HG03460 (cell line): ENCODE measurements at regions not wholly inside any gene's neighbourhood (a gene's known extent, or its start where the extent isn't known, plus 50 kb on each side); places are given as distances from the start of the nearest gene placed in this dataset.

Experiments used
- ATAC-seq: cut with Tn5 transposase; IDR thresholded peaks from one replicate; pipeline ENCODE4 v1.9.1; 2021; ENCODE audit not compliant: unreplicated experiment

- ATAC-seq, result no peak
Measured at GRCh38 chr4:24637173-24637572, 52.8 kb upstream of the DHX15 start.

GRCh38 chr4:24638396-24638875 lies 54.1 kb upstream of the DHX15 start:
- no peak for ATAC-seq

- no peak for ATAC-seq
Measured at GRCh38 chr4:24639714-24640113, 55.4 kb upstream of the DHX15 start.

GRCh38 chr4:24640366-24640765 lies 56.0 kb upstream of the DHX15 start:
- ATAC-seq, result no peak

GRCh38 chr4:24642981-24643547 lies 58.7 kb upstream of the DHX15 start:
- no peak for ATAC-seq

DNA sequence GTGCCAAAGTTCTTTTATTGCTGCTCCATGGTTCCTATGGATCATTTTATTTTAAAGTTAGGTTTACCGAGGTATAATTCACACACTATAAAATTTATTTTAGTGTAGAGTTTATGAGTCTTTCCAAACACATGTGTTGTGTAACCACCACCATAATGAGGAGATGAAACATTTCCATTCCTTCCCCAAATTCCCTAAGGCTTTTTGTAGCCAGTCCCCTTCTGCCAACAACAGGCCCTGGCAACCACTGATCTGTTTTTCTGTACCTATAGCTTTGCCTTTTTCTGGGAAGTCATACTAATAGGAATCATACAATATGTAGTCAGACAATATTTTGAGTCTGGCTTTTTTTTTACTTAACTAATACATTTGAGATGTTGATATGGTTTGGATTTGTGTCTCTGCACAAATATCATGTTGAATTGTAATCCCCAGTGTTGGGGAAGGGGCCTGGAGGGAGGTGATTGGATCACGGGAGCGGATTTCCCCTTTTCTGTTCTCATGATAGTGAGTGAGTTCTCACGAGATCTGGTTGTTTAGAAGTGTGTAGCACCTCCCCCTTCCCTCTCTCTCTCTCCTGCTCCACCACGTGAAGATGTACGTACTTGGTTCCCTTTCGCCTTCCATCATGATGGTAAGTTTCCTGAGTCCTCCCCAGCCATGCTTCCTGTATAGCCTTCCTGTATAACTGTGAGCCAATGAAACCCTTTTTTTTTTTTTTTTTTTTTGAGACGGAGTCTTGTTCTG lies 59.6 kb upstream of the DHX15 start:
- ATAC-seq, result no peak

DNA sequence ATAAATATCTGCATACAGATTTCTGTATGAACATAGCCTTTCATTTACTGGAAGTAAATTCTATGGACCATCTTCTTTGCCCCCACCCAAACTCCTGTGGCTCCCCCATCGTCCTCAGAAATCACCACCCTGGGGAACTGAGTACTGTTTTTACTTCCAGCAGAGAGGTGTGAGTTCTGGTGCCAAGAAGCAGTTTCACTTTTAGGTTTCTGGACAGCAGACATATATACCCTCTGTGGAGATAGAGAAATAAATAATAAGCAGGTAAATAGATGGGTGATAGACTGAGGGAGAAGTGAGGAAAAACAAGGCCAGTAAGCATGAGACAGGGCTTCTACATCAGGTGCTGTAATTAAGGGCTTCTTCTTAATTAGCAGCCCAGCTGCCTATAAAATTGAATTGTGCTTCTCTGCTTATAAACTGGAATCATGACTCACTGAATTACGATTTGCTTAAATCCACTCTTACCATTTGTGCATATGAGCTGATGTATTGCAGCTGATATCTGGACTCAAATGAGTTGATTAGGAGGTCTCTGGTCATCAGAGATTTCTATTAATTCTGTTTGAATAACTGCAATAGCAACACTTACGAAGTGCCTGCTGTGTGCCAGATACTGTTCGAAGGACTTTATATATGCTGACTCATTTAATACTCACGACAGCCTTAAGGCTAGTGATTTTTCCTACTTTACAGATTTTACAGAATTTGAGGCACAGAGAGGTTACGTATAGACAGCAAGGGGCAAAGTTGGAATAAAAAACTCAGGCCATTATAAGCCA lies 60.8 kb upstream of the DHX15 start:
- ATAC-seq, result no peak

GRCh38 chr4:24645765-24646550 lies 61.6 kb upstream of the DHX15 start:
- ATAC-seq, result no peak

- no peak for ATAC-seq
Measured at GRCh38 chr4:24646798-24647460, 62.6 kb upstream of the DHX15 start.

DNA sequence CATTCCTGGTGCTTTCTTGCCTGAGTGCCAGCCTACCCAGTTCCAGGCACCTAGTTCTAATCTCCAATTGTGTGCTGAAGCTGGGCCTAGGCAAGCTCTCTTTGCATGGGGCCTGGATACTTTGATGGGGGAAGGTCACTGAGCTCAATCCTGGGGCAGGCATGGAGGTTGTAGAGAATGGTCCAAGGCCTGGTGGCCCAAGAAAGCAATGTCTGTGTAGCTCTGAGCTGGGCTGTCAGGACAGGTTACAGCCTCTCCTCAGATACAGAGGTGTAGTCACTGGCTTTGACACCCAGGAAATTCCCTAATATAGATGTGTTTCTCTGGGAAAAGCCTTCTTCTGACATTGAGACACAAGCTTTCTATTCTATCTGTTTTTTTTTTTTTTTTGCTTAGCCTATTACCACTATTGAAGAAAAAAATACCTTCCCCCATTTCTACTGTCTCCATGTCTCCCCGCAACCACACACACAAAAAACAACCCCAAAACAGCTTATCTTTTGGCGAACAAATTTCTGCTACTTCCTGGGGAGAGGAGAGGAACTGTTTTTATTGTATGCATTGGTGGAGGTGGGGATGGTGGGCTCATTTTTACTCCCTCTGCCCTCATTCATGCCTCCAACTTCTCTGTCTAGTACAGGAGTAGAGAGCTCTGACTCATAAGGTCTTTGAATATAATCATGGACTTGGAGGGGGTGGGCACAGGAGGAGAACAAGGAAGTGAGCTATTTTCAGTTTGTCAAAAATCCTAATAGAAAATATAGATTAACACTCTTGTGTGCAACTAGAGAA lies 66.7 kb upstream of the DHX15 start:
- ATAC-seq, result no peak

- no peak for ATAC-seq
Measured at GRCh38 chr4:24655326-24655725, 71.0 kb upstream of the DHX15 start.

- no peak for ATAC-seq
Measured at GRCh38 chr4:24655971-24656370, 71.6 kb upstream of the DHX15 start.

DNA sequence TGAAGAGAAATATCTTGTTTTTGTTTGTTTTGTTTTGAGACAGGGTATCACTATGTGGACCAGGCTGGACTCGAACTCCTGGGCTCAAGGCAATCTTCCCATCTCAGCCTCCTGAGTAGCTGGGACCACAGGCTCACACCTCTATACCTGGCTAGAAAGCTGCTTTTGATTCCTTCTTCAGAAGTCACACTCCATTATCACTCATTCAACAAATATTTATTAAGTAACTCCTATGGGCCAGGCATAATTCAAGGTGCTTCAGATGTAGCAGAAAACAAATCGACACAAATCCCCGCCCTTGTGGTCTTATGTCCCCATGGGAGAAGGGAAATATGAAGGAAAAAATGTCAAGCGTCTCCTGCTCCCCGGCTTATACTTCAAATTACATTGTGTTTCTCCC lies 72.6 kb upstream of the DHX15 start:
- no peak for ATAC-seq

- ATAC-seq, result peak; percentile 97
Measured at GRCh38 chr4:24657768-24658617, 73.6 kb upstream of the DHX15 start.

DNA sequence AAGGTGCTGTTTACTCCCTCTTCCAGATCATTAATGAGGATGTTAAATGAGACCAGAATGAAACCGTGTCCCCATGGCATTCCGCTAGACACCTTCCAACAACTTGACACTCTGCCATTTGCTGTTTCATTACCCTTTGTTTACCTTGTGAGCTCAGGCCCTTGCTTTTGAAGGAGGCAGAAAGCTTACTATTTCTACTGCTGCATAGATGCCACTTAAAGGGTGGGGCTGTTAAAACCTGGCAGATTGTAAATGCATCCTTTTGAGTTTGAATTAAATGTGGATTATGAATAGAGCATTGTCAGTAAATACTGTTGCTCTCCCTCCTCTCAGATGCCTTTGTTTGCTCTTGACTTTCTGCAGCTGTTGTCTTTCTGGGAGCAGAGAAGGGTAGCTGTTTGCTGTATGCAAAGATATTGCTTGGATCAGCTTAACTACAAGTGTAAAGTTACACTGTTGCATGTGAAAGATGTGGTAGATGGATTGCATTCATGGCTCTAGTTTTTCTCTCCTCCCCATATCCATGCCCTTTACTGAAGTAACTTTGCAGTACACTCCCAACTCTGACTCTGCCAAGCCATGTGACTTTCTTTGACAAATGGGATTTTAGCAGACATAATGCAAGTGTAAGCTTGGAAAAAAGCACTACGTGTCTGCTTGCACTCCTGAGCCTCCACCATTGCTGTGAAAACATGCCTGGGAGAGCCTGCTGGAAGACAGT lies 75.0 kb upstream of the DHX15 start:
- no peak for ATAC-seq

DNA sequence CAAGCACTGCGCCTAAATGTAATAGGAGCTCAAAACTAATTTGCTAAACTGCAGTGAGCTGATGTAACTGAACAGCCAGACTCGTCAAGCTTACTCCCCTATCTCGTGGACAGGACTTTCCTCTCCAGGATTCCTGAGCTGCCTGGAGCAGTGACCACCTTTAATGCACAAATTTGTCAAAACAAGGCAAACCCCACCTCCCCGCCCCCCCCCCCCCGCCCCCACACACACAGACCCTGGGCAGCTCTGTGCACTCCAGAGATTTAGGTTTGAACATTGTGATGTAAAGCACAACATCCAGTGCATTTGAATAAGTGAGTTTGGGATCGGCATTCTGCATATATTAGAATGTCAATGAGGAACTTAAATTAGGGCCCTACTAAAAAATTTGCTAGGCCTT lies 77.7 kb upstream of the DHX15 start:
- no peak for ATAC-seq

DNA sequence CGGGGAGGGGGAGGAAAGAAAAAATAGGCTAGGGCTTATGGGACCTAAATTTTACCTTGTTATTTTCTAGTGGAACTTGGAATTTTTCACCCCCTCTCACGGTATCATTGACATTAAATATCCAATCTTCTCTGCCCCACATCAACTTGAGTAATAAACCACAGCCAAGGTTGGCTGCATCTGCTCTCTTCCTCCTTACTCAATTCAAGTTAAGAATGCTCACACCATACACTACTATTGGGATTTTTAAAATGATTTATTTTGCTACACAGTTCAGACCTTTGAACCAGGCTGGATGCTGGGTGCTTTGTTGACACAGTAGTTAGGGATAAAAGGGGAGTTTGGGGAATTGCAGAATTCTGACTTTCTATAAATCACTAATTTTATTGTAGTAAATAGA lies 78.2 kb upstream of the DHX15 start:
- ATAC-seq, result no peak

GRCh38 chr4:24664956-24665355 lies 80.6 kb upstream of the DHX15 start:
- no peak for ATAC-seq
